Right atrium auricular region (tissue), 2 donors: ENCODE measurements at regions not wholly inside any gene's neighbourhood (a gene's known extent, or its start where the extent isn't known, plus 50 kb on each side); places are given as distances from the start of the nearest gene placed in this dataset.
A peak's percentile ranks its signal among the peaks of the same experiment; 100 is the strongest.

Experiments used
- DNase-seq: peaks from one replicate; pipeline ENCODE4 v3.0.0-alpha.2; 2019; ENCODE audit warnings: low spot score
- H3K27ac ChIP-seq, 2 donors: fragments of 200-600 bp; sonication (generic); 1 replicate in 1 of 2; 2 replicates in 1 of 2; pipeline ENCODE4 v1.5.1; 2016 to 2019
- H3K27me3 ChIP-seq, 2 donors: fragments of 200-600 bp; sonication (generic); one replicate each; pipeline versions ENCODE4 v1.5.1 to v1.6.0; 2017 to 2019
- H3K36me3 ChIP-seq: fragments of 200-600 bp; sonication (generic); one replicate; pipeline ENCODE4 v1.5.1; 2016
- H3K4me1 ChIP-seq, 2 donors: fragments of 200-600 bp; sonication (generic); one replicate each; pipeline versions ENCODE4 v1.5.1 to v1.6.0; 2017 to 2019
- H3K4me3 ChIP-seq, 2 donors: fragments of 200-600 bp; sonication (generic); 1 replicate in 1 of 2; 2 replicates in 1 of 2; pipeline ENCODE4 v1.5.1; 2017 to 2019; ENCODE audit warnings: mild to moderate bottlenecking in 1 of 2, moderate library complexity in 1 of 2
- H3K9me3 ChIP-seq, 2 donors: fragments of 200-600 bp; sonication (generic); one replicate each; pipeline ENCODE4 v1.5.1; 2019
- TF ChIP-seq, protein P1 (sequence below), 2 donors: fragments of 200-600 bp; sonication (generic); IDR thresholded peaks; one replicate each; pipeline ENCODE4 v1.5.1; 2019; ENCODE audit warnings: antibody characterized with exemption in 2 of 2

DNA sequence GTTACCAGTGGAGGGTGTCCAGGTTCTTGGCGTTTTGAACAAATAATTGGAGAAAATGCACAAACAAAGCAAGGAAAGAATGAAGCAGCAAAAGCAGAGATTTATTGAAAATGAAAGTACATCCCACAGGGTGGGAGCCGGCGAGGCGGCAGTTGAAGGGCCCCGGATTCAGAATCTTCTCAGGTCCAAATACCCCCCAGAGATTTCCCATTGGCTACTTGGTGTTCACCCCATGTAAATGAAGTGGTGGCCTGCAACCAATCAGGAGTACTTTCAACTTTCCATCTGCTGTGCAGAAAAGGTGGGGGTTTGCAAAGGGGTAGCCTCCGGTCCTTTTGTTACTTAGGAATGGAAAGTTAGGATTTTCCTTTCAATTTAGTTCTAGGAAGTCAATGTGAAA, 1447.0 kb downstream of the C4orf33 start:
- Histone ChIP-seq H3K27me3 (no peaks in the 10 kb centered on the region), H3K4me1 (no peaks in the 10 kb centered on the region), H3K9me3 (no peaks in the 10 kb centered on the region), H3K27ac (no peak overlapping the region), H3K4me3 (no peak overlapping the region), H3K36me3 (no peaks in the 10 kb centered on the region)
- TF ChIP-seq, protein P1, sequence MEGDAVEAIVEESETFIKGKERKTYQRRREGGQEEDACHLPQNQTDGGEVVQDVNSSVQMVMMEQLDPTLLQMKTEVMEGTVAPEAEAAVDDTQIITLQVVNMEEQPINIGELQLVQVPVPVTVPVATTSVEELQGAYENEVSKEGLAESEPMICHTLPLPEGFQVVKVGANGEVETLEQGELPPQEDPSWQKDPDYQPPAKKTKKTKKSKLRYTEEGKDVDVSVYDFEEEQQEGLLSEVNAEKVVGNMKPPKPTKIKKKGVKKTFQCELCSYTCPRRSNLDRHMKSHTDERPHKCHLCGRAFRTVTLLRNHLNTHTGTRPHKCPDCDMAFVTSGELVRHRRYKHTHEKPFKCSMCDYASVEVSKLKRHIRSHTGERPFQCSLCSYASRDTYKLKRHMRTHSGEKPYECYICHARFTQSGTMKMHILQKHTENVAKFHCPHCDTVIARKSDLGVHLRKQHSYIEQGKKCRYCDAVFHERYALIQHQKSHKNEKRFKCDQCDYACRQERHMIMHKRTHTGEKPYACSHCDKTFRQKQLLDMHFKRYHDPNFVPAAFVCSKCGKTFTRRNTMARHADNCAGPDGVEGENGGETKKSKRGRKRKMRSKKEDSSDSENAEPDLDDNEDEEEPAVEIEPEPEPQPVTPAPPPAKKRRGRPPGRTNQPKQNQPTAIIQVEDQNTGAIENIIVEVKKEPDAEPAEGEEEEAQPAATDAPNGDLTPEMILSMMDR (IDR thresholded peaks at IDR 0.05): no peak
- no peak for DNase-seq

DNA sequence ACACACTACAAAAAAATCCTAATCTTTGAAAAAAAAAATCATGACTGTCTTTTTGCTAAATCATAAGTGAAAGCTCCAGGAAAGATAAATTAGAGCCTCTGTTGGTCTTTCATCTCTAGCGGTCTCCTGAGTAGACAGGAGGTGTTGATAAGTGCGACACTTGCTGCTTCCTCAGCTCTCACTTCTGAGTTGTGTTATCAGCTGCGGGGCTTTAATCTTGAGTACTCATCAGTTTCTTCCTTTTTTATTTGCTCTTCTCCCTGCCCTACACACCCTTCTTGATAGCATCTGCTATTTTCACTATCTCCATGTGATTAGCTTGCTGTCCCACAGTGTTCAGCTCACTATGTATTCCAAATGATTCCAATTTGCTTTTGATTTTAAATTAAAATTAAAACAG, 1449.2 kb downstream of the C4orf33 start:
- Histone ChIP-seq H3K27ac (no peak overlapping the region), H3K9me3 (no peaks in the 10 kb centered on the region)
- TF ChIP-seq, protein P1 (IDR thresholded peaks at IDR 0.05): no peak

DNA sequence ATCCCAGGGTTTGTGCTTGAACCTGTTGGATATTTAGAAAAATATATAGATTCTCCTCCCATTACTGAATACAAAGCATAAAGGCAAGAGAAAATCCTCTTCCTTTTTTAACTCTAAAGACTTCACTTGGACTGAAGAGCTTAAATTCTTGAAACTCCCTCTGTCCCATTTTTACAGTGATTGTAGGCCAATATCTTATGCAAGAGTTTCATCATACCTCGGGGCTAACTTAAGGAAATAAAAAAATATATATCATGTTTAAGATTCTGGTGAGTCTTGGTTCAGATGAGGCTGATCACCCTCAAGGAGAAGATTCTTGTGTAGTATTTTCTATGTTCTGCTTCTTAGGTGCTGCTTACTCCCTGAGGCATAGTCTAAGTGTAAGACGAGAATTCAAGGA, 1449.6 kb downstream of the C4orf33 start:
- Histone ChIP-seq H3K27me3 (no peaks in the 10 kb centered on the region), H3K27ac (no peak overlapping the region), H3K9me3 (no peaks in the 10 kb centered on the region), H3K36me3 (no peaks in the 10 kb centered on the region), H3K4me1 (no peaks in the 10 kb centered on the region), H3K4me3 (no peak overlapping the region)
- TF ChIP-seq, protein P1 (IDR thresholded peaks at IDR 0.05): no peak
- no peak for DNase-seq

More for the DNA sequence above, 1449.2 kb downstream of the C4orf33 start:
- no peaks in the 10 kb centered on the region for H3K36me3 ChIP-seq
- H3K4me1 ChIP-seq: no peaks in the 10 kb centered on the region
- no peak overlapping the region for H3K4me3 ChIP-seq
- no peaks in the 10 kb centered on the region for H3K27me3 ChIP-seq
- DNase-seq: no peak

DNA sequence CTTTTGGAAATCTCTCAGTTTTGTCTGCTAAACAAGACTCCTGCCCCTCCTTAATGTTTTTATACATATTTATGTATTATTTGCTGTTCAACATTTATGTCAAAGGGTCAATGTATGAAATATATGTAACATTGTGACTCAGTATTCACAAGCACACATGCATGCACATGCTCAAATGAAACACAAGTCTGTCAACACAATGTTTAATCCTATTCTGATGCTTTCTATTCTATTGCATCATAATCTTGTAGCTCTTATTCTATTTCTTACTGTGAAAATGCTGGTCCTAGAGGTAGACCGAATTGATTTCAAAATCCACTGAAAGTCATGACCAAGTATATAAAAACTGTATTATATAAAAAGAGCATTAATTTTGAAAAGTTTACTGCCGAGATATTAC, 1463.3 kb downstream of the C4orf33 start:
- Histone ChIP-seq H3K27ac (no peak overlapping the region), H3K36me3 (no peaks in the 10 kb centered on the region), H3K27me3 (no peaks in the 10 kb centered on the region), H3K9me3 (no peaks in the 10 kb centered on the region), H3K4me1 (no peaks in the 10 kb centered on the region), H3K4me3 (no peak overlapping the region)
- no peak for DNase-seq
- TF ChIP-seq, protein P1 (IDR thresholded peaks at IDR 0.05): no peak

DNA sequence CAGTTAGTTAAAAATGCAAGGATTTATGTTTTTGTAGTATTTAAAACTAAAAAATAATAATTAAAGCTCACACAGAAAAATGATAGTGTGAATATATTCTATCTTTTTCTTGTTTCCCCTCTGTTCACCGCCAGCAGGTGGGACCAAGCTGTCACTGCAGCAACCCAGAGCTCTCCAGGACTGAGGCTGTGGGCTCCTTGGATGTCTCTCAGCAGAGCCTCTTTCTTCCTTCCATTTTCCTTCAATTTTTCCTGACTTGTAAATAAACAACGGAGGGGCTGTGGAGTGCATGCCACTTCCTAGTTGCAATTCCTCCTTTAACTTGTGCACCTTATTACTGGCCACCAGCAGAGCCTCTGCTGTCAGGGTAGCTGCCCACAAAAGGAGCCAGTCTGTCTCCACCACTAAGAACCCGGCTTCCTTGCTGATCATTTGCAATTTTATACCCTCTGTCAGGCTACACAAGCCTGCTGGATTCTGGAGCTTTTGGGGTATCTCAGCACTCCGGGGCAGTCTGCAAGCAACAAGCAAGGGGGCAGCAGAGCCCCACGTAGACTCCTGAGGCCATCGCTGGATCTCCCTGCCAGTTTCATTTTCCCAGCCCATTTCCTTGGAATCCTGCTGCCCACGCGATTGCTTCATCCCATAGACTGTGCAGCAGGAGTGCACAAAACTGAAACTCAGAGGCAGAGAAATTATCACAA, 1467.4 kb downstream of the C4orf33 start:
- H3K27ac ChIP-seq: no peak overlapping the region
- H3K9me3 ChIP-seq: no peaks in the 10 kb centered on the region
- no peaks in the 10 kb centered on the region for H3K27me3 ChIP-seq
- TF ChIP-seq, protein P1 (IDR thresholded peaks at IDR 0.05): peak in 1 of 2 donors; percentile 54
- H3K4me1 ChIP-seq: no peaks in the 10 kb centered on the region
- DNase-seq: peak; percentile 65
- H3K36me3 ChIP-seq: no peaks in the 10 kb centered on the region
- peak overlapping the region; percentile 8 to 30 for H3K4me3 ChIP-seq

DNA sequence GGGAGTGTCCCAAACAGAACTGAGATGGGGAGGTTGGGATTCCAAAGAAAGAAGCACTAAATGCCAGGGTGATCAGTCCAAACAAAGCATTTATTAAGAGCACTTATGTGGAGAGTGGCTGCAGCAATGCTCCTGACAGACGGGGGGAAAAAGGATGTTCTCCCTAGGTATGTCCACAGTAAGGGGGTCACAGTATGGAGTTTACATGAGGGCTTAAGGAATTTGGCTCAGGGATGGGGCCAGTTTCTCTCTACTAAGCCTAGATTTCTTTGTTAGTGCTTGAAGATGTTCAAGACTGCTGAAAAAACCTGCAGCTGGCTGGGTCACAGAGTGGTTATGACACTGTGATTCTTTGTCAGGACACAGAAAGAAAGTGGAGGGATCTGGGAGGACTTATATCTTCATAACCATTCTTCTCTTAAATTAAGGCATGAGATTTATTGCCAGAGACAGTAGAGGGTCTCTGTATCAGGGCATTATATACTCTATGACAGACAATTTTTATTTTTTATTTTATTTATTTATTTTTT, 1468.0 kb downstream of the C4orf33 start:
- Histone ChIP-seq H3K27me3 (no peaks in the 10 kb centered on the region), H3K27ac (no peak overlapping the region), H3K9me3 (no peaks in the 10 kb centered on the region), H3K4me3 (peak overlapping the region; percentile 8 to 30), H3K4me1 (no peaks in the 10 kb centered on the region), H3K36me3 (no peaks in the 10 kb centered on the region)
- no peak for DNase-seq
- TF ChIP-seq, protein P1 (IDR thresholded peaks at IDR 0.05): no peak
